NB4 (cell line): ENCODE measurements at regions not wholly inside any gene's neighbourhood (a gene's known extent, or its start where the extent isn't known, plus 50 kb on each side); places are given as distances from the start of the nearest gene placed in this dataset.

Experiments
- DNase-seq: peaks from one replicate; pipeline ENCODE4 v3.0.0; 2010; ENCODE audit warnings: low read depth
- H3K4me3 ChIP-seq: one replicate; pipeline ENCODE4 v1.5.1; 2011; ENCODE audit warnings: mild to moderate bottlenecking, low read depth, low read length, moderate library complexity
- MAX ChIP-seq: IDR thresholded peaks from 2 replicates; pipeline ENCODE4 v1.6.1; 2011; ENCODE audit warnings: low read depth, low read length
- MYC ChIP-seq: IDR thresholded peaks from 2 replicates; pipeline ENCODE4 v1.6.1; 2011; ENCODE audit warnings: low read depth, low read length
- POLR2A ChIP-seq: IDR thresholded peaks from 2 replicates; pipeline ENCODE4 v1.6.1; 2011; ENCODE audit warnings: mild to moderate bottlenecking; ENCODE audit not compliant: insufficient read length; ENCODE audit errors: extremely low read depth
- TF ChIP-seq, protein P1 (sequence below): IDR thresholded peaks from one replicate; pipeline ENCODE4 v1.5.1; 2012; ENCODE audit warnings: low read depth, low read length

DNA sequence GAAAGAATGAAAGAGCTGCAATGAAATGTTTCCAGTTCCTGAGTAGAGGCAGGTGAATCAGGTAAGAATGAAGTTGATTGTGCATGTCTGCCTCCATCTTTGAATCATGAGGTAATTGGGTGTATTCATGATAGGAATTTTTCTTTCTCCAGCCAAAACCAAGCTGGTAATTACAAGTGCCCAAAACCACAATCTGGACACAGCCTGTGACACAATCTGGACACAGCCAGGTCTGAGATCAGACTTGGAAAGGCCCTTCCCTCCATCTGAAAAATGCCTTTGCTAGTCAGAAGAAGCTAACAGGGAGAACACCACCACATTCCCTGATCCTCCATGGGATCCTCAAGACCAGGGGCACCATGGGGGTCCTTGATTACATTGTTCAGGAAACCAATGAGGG is 338.5 kb upstream of the THBS1 start:
- no peak overlapping the region for H3K4me3 ChIP-seq
- no peak for DNase-seq
- TF ChIP-seq POLR2A, result no peak
- TF ChIP-seq, protein P1, sequence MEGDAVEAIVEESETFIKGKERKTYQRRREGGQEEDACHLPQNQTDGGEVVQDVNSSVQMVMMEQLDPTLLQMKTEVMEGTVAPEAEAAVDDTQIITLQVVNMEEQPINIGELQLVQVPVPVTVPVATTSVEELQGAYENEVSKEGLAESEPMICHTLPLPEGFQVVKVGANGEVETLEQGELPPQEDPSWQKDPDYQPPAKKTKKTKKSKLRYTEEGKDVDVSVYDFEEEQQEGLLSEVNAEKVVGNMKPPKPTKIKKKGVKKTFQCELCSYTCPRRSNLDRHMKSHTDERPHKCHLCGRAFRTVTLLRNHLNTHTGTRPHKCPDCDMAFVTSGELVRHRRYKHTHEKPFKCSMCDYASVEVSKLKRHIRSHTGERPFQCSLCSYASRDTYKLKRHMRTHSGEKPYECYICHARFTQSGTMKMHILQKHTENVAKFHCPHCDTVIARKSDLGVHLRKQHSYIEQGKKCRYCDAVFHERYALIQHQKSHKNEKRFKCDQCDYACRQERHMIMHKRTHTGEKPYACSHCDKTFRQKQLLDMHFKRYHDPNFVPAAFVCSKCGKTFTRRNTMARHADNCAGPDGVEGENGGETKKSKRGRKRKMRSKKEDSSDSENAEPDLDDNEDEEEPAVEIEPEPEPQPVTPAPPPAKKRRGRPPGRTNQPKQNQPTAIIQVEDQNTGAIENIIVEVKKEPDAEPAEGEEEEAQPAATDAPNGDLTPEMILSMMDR, result no peak
- no peak for TF ChIP-seq MAX
- no peak for TF ChIP-seq MYC

GRCh38 chr15:39243396-39243795 is 337.5 kb upstream of the THBS1 start:
- H3K4me3 ChIP-seq, result no peak overlapping the region
- no peak for DNase-seq
- TF ChIP-seq MAX (no peak), POLR2A (no peak), MYC (no peak)
- TF ChIP-seq, protein P1, result no peak

GRCh38 chr15:39244776-39245175 is 336.1 kb upstream of the THBS1 start:
- no peak for DNase-seq
- TF ChIP-seq, protein P1, result no peak
- no peak for TF ChIP-seq POLR2A
- no peak for TF ChIP-seq MYC
- TF ChIP-seq MAX, result no peak
- H3K4me3 ChIP-seq, result no peak overlapping the region

DNA sequence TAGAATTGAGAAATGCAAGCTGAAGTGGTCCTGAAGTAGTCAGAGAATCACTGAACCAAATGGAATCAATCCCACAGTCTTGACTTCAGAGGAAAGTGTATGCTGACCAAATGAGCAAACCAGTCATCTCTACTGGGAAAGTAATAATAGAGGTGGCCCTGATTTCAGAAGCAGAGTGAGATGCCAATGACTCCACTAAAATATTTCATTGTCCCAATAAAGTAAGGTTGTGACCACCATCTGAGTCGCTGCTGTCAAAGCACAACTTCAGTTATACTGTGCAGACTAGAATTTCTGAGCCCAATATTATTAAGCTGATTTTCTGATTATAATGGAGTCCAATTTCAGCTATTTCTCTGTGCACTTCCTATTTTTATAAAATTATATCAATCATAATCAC is 334.4 kb upstream of the THBS1 start:
- no peak for DNase-seq
- TF ChIP-seq MAX (no peak), POLR2A (no peak), MYC (no peak)
- TF ChIP-seq, protein P1, result no peak
- H3K4me3 ChIP-seq, result no peak overlapping the region

DNA sequence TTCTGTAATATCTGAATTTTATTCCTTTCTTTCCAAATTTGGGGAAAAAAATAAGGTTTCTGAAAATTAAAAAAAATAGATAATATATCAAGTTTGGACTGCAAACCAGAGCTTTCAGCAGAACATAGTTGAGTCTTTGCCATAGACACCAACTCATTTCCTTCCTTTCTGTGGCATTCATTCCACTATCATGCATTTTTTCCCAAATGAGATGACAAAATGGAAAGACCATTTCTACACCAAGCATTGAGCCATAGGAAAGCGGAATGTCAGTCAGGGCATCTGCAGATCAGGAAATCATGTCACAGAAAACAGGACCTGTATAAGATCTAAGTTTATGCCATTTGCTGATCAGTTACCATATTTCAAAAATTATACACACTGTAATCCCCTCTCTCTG is 333.3 kb upstream of the THBS1 start:
- no peak for DNase-seq
- no peak for TF ChIP-seq MYC
- TF ChIP-seq, protein P1, result no peak
- TF ChIP-seq POLR2A, result no peak
- no peak for TF ChIP-seq MAX
- no peak overlapping the region for H3K4me3 ChIP-seq

DNA sequence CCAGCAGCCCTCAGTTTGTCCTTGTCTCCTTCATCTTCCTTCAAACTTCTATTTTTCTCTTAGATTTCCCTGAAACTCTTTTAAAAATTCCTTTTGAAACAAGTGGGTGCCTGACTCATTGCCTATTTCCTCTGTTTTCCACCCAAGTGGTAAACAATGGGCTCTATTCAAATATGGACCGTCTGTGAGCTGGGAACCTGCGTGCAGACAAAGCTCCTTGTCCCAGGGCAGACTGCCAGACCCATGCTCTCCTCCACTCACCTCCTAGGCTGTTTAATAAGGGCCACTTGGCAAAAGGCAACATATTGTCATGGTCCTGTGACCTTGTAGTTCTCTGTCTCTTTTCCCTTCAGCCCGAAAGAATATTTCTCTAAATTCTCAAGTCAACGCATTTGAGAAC is 332.7 kb upstream of the THBS1 start:
- no peak for DNase-seq
- TF ChIP-seq MAX (no peak), MYC (no peak)
- TF ChIP-seq, protein P1, result no peak
- H3K4me3 ChIP-seq, result no peak overlapping the region
